Inferior parietal cortex (tissue), 1 donor: ENCODE measurements at regions not wholly inside any gene's neighbourhood (a gene's known extent, or its start where the extent isn't known, plus 50 kb on each side); places are given as distances from the start of the nearest gene placed in this dataset.
"Not testable (repeated sequence)": the region's sequence is repeated elsewhere in the genome, so short reads cannot be mapped to it uniquely, and the experiment has no call there.

Source experiments
- DNase-seq: peaks from one replicate; pipeline ENCODE4 v3.0.0-alpha.2; 2016; ENCODE audit errors: extremely low spot score

DNA sequence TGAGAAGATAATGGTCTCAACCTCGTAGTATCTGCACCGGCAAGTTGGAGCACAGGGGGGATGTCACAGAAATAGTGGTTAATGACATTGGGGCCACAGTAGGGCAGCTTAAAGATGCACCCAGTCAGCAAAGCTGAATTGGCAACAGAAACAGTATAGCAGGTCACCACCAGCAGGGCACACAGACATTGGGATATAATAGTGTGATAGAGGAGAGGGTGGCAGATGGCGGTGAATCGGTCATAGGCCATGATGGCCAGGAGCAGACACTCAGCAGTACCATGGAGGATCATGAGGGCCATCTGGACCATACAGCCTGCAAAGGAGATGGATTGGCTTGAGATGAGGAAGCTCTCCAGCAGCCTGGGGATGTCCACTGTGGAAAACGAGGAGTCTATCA lies 106.0 kb upstream of the OR9Q1 start:
- DNase-seq = no peak

DNA sequence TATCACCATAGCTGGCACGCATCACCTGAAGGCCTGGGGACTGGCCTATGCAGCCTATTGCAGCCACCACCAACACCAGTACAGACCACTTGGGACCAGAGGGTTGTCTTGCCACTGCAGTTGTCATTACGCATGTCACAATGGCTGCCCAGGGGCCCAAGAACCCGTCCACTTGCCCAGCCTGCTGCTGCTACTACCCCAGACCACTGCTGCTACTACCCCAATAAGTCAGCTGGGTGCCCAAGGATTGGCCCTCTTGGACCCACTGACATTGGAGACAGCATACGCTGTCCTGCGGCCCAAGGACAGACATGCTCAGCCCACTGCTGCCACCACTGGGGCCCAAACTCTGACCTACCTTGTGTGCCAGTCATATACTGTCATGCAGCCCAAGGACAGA lies 102.7 kb upstream of the OR9Q1 start:
- no peak for DNase-seq

DNA sequence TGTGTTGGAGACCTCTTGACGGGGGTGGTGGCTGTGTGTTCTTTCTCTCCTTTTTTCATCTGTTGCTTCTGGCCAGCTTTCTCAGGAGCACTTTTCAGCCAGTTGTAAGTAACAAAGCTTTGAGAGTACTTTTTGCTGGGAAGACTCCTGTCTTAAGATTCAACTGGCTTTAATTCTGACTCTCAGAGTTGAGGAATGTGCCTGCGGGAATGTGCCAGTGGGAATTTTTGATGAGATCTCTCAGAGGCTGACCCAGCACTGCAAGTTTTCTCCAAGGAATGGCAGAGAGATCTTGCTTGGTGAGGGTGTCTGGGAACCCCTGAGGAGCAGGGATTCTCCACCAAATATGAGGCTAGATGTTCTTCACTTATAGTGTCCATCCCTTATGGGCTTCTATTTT lies 91.6 kb upstream of the OR9Q1 start:
- no peak for DNase-seq

DNA sequence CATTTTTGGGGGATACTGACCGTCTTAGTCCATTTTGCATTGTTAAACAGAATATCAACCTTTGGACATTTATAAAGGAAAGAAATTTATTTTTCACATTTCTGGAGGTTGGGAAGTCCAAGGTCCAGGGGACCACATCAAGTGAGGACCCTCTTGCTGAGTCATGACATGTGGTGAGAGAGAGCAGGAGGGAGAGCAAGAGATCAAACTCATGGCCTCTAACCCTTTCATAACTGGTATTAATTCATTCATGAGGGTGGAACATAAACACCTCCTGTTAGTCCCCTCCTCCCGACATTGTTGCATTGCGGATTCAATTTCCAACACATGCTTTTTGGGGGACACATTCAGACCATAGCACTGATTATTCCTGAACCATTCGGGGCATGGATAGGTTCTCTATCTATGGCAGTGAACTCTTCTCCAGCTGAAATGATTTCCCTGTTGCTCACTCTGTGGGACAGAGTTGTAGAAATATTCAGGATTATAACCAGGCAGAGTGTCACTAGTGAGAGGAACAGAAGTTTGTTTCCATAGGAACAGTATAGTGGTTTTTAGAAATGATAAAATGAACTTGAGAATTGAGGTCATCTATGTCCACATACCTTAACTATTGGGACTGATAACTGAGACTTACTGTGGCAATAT lies 88.2 kb upstream of the OR9Q1 start:
- no peak for DNase-seq

DNA sequence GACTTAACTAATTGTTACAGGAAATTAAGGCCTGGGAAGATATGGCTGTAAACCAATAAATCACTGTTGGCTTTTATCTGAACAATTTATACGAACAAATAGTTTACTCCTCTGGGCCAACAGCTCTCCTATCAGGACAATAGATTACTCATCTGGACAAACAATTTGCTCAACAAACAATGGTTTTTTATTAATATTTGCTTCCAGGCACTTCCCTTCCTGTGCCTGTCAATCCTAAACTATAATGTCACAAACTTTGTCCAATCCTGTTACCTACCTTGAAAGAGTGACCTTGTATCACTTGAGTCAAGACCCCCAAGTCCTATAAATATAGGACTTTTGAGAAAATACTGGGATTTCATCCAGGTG lies 87.6 kb upstream of the OR9Q1 start:
- no peak for DNase-seq

DNA sequence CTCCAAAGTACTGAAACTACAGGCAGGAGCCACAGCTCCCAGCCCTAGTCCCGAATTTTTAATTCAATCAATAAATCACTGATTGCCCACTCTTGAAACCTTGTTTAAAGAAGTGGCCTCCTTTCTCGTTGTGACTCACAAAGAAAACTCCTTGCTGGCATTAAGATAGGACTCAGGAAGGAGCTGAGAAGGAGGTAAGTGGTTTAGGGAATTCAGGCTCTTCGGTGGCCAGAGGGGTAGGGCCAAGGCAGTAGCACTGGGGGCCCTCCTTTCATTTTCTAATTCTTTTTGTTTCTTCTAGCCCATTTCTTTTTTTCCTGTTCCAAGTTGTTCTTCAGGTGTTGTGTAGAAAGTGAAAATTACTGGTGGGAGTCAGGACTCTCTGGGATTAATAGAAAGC lies 86.2 kb upstream of the OR9Q1 start:
- no peak for DNase-seq

DNA sequence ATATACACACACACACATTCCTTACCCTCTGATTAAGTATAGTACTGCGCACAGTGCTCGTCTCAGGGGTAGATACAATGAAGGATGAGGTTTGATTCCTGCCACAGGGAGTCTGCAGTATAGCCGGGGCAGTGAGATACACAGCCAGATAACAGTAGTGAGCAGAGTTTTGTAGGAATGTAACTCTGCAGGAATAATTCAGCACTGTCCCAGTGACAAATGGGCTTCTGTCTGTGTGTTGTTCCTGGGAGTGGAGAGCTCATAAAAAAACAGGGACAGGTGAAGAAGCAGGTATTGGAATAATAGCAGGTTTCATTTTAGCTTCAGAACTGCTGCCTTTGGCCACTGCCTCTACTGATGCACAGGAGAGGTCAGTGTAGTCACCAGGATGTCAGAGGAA lies 85.3 kb upstream of the OR9Q1 start:
- DNase-seq = no peak

DNA sequence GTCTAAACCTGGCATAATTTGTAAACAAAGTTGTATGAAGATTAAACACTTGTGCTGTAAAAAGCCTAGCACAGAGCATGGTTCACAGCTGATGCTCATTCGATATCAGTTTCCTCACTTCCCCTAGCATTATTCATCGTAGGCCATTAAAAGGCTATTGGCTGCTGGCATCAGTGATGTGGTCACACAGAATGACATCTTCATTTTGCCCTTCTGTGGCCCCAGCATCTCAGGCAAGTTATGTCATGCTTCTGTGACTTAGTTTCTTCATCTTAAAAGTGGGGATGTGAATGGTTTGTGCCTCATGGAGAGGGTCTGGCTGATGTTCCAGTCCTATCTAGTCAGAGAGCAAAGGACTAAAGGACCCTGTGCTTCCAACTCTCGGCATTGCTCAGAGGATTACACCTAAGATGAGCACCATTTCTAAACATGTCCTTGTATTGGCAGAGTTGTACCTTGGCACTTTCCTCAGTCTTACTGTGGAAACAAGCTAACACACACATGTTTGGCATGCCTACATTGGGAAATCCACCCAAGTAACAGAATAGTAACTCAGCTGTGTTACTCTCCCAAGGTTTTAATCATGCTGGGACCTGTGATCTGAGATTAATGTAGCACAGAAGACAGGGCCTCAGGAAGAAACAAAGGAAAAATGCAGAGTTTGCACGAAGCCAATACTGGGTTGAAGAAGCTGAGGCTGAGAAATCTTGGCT lies 83.5 kb upstream of the OR9Q1 start:
- no peak for DNase-seq

DNA sequence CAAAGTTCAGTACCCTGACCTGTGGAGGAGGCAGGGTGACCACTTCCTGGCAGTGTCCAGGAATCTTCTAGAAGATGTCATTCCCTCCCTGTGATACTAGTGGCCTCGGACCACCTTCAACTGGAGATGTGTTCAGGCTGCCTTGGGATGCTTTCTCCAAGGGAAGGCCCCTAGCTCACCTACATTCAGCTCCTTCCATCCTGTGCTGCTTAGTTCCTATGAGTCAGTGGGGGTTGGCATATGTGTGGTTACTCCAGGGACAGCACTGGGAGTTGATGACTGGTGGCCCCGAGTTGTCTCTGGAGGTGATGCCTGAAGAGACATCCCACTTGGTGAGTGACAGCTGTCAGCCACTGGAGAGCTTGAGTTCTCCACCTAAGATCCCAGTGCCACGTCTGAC lies 81.8 kb upstream of the OR9Q1 start:
- no peak for DNase-seq

DNA sequence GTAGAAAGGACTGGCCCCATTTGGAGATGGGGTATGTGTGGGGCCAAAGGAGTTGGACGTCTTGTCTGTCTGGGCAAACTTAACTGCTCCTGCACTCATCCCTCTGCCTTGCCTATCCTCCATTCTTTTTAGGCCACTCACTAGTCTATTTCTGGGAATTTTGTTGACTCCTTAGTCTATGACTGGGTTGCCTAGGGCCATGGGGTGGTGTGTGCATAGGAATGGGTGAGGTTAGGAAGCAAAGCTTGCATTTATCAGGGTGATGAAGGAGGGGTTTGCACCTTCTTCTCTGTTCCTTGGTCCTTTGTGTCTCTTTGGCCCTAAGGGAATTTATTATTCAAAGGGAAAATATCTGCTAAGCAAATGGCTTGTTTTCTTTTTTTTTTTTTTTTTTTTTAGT lies 80.9 kb upstream of the OR9Q1 start:
- DNase-seq = no peak

DNA sequence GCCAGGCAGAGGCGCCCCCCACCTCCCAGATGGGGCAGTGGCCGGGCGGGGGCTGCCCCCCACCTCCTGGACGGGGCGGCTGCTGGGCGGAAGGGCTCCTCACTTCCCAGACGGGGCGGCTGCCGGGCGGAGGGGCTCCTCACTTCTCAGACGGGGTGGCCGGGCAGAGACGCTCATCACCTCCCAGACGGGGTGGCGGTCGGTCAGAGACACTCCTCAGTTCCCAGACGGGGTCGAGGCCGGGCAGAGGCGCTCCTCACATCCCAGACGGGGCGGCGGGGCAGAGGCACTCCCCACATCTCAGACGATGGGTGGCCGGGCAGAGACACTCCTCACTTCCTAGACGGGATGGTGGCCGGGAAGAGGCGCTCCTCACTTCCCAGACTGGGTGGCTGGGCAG lies 79.9 kb upstream of the OR9Q1 start:
- not testable (repeated sequence) for DNase-seq

DNA sequence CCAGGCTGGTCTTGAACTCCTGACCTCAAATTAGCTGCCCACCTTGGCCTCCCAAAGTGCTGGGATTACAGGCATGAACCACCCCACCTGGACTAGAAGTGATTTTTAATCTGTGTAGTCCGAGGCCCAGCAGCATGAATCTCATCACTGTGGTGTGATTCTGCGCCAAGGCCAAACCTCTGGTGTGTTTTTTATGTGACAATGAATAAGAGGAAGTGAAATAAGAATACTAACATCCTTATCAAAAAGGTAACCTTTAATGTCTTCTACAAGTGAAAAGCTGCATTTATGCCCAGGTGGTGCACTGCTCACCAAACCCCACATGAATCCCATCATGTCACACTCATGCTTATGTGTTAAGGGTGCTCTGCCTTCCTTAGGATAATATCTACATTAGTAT lies 77.1 kb upstream of the OR9Q1 start:
- no peak for DNase-seq

DNA sequence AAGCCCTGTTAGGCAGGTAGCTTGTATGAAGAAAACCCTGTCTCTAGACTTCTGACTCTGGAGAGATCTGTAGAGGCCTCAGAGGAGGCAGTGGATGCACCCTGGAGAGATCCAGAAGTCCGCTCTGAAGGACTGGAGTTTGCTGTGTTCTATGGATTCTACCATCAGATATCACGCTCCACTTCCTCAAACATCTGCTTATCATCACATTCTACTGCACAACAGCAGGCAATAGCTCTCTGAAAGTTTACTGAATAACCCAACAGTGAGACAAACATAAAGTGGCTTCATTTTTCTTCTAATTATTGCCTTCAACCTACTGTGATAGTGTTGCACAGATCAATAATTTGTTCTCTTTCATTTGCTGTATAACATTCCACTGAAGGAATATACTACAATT lies 59.0 kb upstream of the OR9Q1 start:
- no peak for DNase-seq

DNA sequence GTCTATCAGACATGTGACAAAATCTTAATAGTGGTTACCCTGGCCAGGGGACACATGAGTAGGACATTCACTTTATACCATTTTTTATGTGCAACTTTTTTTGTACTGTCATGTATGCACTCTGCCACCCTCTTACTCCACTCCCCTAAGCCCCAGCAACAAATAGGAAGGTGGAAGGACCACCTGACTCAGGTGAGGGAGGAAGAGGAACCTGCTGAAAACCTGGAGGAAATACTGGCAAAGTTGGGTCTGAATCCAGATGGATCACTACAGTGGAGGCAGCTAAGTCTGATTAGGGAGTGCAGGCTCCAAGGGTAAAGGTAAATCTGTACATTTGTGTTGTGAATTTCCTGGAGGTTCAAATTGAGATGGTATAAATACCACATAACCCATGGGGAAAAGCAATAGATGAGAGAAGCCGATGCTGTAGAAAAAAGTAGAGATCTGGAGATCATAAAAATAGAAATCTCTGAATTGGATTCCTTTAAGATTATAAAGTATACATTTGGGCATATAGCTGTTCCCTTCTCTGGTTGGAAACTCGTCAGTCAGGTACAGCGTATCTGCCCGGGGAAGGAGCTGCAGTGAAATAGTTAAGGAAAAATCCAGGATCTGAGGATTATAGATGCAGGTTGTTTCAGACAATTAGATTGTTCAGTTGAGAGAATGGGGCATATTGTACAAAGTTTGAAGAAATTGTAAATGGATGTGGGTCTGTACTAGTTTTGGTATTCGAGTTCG lies 52.2 kb upstream of the OR9Q1 start:
- no peak for DNase-seq

DNA sequence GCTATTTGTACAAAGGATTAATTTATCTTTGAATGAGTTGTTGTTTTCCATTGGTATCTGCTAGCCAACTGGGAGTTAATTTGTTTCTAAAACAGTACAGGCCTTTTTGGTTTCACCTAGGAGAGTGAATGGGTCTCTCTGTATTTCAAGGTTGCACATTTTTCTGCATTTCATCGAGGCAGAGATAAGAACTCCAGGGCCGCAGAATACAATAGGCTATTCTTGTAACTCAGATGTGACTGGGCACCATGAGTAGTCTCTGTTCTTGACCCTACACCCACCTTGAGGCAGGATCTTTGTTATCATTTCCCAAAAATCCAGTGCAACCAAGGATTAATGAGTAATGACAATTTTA lies 51.7 kb upstream of the OR9Q1 start:
- no peak for DNase-seq
